NCI-H2107 treated with DMSO at 0.1 percent for 48 hours (cell line): ENCODE measurements at regions not wholly inside any gene's neighbourhood (a gene's known extent, or its start where the extent isn't known, plus 50 kb on each side); places are given as distances from the start of the nearest gene placed in this dataset.

Source experiments
- DNase-seq: peaks from one replicate; lab custom pipeline; 2025; ENCODE audit not compliant: unreplicated experiment; lab: John Stamatoyannopoulos, UW

GRCh38 chr1:65741993-65742392, 50.7 kb upstream of the PDE4B start:
- DNase-seq = no peak
